HCT116 (cell line): ENCODE measurements at regions not wholly inside any gene's neighbourhood (a gene's known extent, or its start where the extent isn't known, plus 50 kb on each side); places are given as distances from the start of the nearest gene placed in this dataset.

Experiments used
- EZH2 ChIP-seq: fragments of 200-600 bp; sonication (generic); IDR thresholded peaks from 2 replicates; pipeline ENCODE4 v1.6.1; 2017; ENCODE audit warnings: antibody characterized with exemption, mixed run types
- MAX ChIP-seq: IDR thresholded peaks from 2 replicates; pipeline ENCODE4 v1.6.1; 2012
- POLR2A ChIP-seq: IDR thresholded peaks from 2 replicates; pipeline ENCODE4 v1.7.0; 2011; ENCODE audit warnings: borderline replicate concordance; ENCODE audit not compliant: insufficient read depth, insufficient read length; ENCODE audit errors: extremely low read depth
- POLR2AphosphoS5 ChIP-seq: IDR thresholded peaks from 2 replicates; pipeline ENCODE4 v1.6.1; 2011; ENCODE audit warnings: mild to moderate bottlenecking, low read depth, low read length, moderate library complexity
- RAD21 ChIP-seq: IDR thresholded peaks from 2 replicates; pipeline ENCODE4 v1.6.1; 2012; ENCODE audit warnings: low read depth, mild to moderate bottlenecking
- SP1 ChIP-seq: IDR thresholded peaks from 2 replicates; pipeline ENCODE4 v1.6.1; 2012; ENCODE audit warnings: low read depth
- ZBTB33 ChIP-seq: IDR thresholded peaks from 2 replicates; pipeline ENCODE4 v1.6.1; 2011; ENCODE audit warnings: mild to moderate bottlenecking, low read length, moderate library complexity; ENCODE audit not compliant: insufficient replicate concordance; ENCODE audit errors: extremely low read depth
- TF ChIP-seq, protein P1 (sequence below), 3 experiments: fragments of 200-600 bp in 1 of 3; sonication (generic) in 1 of 3; IDR thresholded peaks in 2 of 3; conservative IDR thresholded peaks in 1 of 3; 2 replicates each; pipeline ENCODE4 v1.5.1; 2012 to 2017; ENCODE audit warnings: low read depth in 2 of 3, low read length in 2 of 3, antibody characterized with exemption in 1 of 3, borderline replicate concordance in 1 of 3, control low read depth in 1 of 3, mild to moderate bottlenecking in 1 of 3, mixed read lengths in 1 of 3, mixed run types in 1 of 3, moderate library complexity in 1 of 3; ENCODE audit not compliant: insufficient read depth in 1 of 3

DNA sequence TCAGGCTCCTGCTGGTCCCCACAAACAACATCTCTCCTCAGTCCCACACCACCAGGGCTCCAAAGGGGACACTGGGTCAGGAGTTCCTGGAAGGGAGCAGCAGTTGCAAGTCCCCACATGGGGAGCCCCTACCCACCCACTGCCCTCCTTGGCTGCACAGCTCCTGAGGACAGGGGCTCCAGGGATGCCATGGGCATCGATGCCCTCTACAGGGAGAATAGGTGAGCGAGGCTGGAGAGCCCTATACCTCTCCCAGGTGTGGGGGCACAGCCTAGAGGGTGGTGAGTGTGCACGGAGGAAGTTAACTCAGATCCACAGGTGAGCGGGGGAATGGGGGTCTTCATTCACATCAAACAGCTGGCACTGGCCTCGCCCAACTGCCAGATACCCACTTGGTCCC is 141.2 kb upstream of the LINGO1 start:
- TF ChIP-seq SP1 (no peak), ZBTB33 (no peak), POLR2A (no peak), POLR2AphosphoS5 (no peak), MAX (no peak), EZH2 (no peak), RAD21 (peak; percentile 42)
- TF ChIP-seq, protein P1, sequence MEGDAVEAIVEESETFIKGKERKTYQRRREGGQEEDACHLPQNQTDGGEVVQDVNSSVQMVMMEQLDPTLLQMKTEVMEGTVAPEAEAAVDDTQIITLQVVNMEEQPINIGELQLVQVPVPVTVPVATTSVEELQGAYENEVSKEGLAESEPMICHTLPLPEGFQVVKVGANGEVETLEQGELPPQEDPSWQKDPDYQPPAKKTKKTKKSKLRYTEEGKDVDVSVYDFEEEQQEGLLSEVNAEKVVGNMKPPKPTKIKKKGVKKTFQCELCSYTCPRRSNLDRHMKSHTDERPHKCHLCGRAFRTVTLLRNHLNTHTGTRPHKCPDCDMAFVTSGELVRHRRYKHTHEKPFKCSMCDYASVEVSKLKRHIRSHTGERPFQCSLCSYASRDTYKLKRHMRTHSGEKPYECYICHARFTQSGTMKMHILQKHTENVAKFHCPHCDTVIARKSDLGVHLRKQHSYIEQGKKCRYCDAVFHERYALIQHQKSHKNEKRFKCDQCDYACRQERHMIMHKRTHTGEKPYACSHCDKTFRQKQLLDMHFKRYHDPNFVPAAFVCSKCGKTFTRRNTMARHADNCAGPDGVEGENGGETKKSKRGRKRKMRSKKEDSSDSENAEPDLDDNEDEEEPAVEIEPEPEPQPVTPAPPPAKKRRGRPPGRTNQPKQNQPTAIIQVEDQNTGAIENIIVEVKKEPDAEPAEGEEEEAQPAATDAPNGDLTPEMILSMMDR (IDR thresholded peaks at IDR 0.05 in 2 of 3, conservative IDR thresholded peaks at IDR 0.05 in 1 of 3; ENCODE audit: borderline replicate concordance in 1 of 3, insufficient read depth in 1 of 3, low read depth in 2 of 3, low read length in 2 of 3) = 0 out of 6 replicates have a peak, but pooled peaks of 1 of the 3 experiments have one; percentile 24
